Kidney (tissue), 13 donors: ENCODE measurements at regions not wholly inside any gene's neighbourhood (a gene's known extent, or its start where the extent isn't known, plus 50 kb on each side); places are given as distances from the start of the nearest gene placed in this dataset.

Source experiments
- DNase-seq, 5 donors: peaks; one replicate each; pipeline ENCODE4 v3.0.0-alpha.2; 2013 to 2020
- FAIRE-seq: peaks from 2 replicates; lab custom pipeline; 2012; peaks lifted over from hg19 to GRCh38; lab: Jason Lieb, UNC
- H3K27ac ChIP-seq, 2 donors: one replicate each; pipeline ENCODE4 v1.7.0; 2013; ENCODE audit warnings: low read depth in 2 of 2, low read length in 2 of 2, inconsistent platforms in 1 of 2
- H3K27me3 ChIP-seq: one replicate; pipeline ENCODE4 v1.7.1; 2013; ENCODE audit warnings: low read length, inconsistent platforms; ENCODE audit not compliant: control insufficient read depth, insufficient read depth
- H3K36me3 ChIP-seq, 3 donors: one replicate each; pipeline versions ENCODE4 v1.7.0 to v1.7.1; 2013; ENCODE audit warnings: low read length in 3 of 3, control low read depth in 1 of 3, inconsistent platforms in 1 of 3; ENCODE audit not compliant: insufficient read depth in 3 of 3, control insufficient read depth in 2 of 3
- H3K4me1 ChIP-seq, 3 donors: one replicate each; pipeline versions ENCODE4 v1.7.0 to v1.7.1; 2013; ENCODE audit warnings: low read length in 3 of 3, inconsistent platforms in 1 of 3, low read depth in 1 of 3; ENCODE audit not compliant: control insufficient read depth in 2 of 3, insufficient read depth in 2 of 3
- H3K4me3 ChIP-seq, 3 donors: one replicate each; pipeline versions ENCODE4 v1.7.0 to v1.8.1; 2013; ENCODE audit warnings: low read length in 3 of 3, control low read depth in 1 of 3, inconsistent platforms in 1 of 3
- H3K9ac ChIP-seq, 3 donors: one replicate each; pipeline versions ENCODE4 v1.7.0 to v1.7.1; 2013; ENCODE audit warnings: low read length in 3 of 3, control low read depth in 1 of 3, inconsistent platforms in 1 of 3
- H3K9me3 ChIP-seq, 3 donors: one replicate each; pipeline versions ENCODE4 v1.7.0 to v1.7.1; 2013; ENCODE audit warnings: low read length in 3 of 3, control low read depth in 1 of 3, inconsistent platforms in 1 of 3; ENCODE audit not compliant: control insufficient read depth in 2 of 3, insufficient read depth in 1 of 3
- intact Hi-C: fragments of 100-400 bp; cut with DNase I; formaldehyde crosslinking; loops from one replicate; pipeline ENCODE4 v1.11.1; 2022
- TF ChIP-seq, protein P1 (sequence below): IDR thresholded peaks from 3 replicates; pipeline ENCODE4 v1.5.1; 2012; ENCODE audit warnings: mild to moderate bottlenecking, moderate library complexity, borderline replicate concordance; ENCODE audit not compliant: insufficient read depth; ENCODE audit errors: extremely low read depth
- donor health status: control.
- donor health status: control.
- donor health status: control.
- donor health status: control.
- donor health status: control.
- donor health status: DM: yes; HTN: yes; CAD: no.
- donor health status: Normal renal cell carcinoma (clear cell type).

DNA sequence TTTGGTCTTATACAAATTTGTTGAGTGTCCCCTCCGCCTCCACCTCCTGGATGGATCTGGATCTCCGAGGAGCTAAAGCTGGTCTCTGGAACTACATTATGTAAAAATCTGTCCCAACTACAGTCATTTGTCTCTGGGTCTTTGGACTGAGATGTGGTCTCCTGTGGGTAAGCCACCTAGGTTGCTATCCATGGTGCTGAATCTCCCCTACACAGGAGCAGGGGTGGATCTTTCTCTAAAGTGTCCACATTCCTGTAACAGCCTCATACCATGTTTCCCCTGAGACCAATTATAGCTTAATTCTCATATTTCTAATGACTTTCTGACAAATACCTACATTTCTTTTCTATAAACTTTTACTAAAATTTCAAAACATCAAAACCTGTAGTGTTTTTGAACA lies 625.8 kb downstream of the TAFA4 start:
- H3K27ac ChIP-seq, result no peak overlapping the region
- no peaks in the 10 kb centered on the region for H3K27me3 ChIP-seq
- no peaks in the 10 kb centered on the region for H3K9me3 ChIP-seq
- H3K9ac ChIP-seq, result no peak overlapping the region
- FAIRE-seq (no peak), DNase-seq (peak in 4 of 5 donors; percentile 40 to 87 (median 78))
- no peaks in the 10 kb centered on the region for H3K4me1 ChIP-seq
- TF ChIP-seq, protein P1, sequence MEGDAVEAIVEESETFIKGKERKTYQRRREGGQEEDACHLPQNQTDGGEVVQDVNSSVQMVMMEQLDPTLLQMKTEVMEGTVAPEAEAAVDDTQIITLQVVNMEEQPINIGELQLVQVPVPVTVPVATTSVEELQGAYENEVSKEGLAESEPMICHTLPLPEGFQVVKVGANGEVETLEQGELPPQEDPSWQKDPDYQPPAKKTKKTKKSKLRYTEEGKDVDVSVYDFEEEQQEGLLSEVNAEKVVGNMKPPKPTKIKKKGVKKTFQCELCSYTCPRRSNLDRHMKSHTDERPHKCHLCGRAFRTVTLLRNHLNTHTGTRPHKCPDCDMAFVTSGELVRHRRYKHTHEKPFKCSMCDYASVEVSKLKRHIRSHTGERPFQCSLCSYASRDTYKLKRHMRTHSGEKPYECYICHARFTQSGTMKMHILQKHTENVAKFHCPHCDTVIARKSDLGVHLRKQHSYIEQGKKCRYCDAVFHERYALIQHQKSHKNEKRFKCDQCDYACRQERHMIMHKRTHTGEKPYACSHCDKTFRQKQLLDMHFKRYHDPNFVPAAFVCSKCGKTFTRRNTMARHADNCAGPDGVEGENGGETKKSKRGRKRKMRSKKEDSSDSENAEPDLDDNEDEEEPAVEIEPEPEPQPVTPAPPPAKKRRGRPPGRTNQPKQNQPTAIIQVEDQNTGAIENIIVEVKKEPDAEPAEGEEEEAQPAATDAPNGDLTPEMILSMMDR, result no peak
- H3K4me3 ChIP-seq, result no peak overlapping the region
- intact Hi-C loops, result no loop called here
- H3K36me3 ChIP-seq, result no peaks in the 10 kb centered on the region

DNA sequence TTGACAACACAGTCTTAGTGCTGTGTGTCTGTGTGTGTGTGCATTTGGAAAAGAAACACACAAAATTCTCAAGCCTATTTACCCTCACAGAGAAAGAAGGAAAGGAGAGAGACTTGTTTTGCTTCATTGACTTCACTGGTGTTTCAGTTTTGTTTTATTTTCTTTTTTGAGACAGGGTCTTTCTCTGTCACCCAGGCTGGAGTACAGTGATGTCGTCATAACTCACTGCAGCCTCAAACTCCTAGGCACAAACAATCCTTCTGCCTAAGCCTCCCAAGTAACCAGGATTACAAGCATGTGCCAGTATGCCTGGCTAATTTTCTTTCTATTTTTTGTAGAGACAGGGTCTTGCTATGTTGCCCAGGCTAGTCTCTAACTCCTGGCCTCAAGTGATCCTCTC lies 636.9 kb downstream of the TAFA4 start:
- H3K27ac ChIP-seq, result no peak overlapping the region
- no peak overlapping the region for H3K9ac ChIP-seq
- H3K9me3 ChIP-seq, result no peaks in the 10 kb centered on the region
- DNase-seq, result no peak
- no peak overlapping the region for H3K4me3 ChIP-seq
- H3K27me3 ChIP-seq, result no peaks in the 10 kb centered on the region
- TF ChIP-seq, protein P1, result no peak
- no peak for FAIRE-seq
- intact Hi-C loops, result no loop called here
- no peaks in the 10 kb centered on the region for H3K4me1 ChIP-seq
- H3K36me3 ChIP-seq, result no peaks in the 10 kb centered on the region

DNA sequence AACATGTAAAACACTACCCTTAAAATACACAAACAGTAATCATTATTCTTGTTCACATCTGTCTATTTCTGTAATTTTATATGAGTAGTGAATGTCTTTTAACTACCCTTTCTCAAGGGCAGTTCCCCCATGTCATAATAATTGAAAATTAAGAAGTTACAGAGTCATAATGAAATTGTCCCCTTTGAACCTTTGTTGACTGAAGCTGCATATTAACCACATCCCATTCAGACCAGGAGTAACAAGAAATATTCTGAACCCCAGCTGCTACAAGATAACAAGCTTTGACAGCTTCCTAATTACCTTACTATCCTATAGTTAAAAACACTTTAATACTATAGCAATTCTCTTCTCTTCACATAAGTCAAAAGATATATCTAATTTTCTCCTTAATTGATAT lies 635.9 kb upstream of the SUCLG2 start:
- H3K27me3 ChIP-seq, result no peaks in the 10 kb centered on the region
- no peaks in the 10 kb centered on the region for H3K9me3 ChIP-seq
- intact Hi-C loops, result no loop called here
- no peaks in the 10 kb centered on the region for H3K36me3 ChIP-seq
- H3K4me3 ChIP-seq, result no peak overlapping the region
- no peak overlapping the region for H3K27ac ChIP-seq
- FAIRE-seq (no peak), DNase-seq (no peak)
- TF ChIP-seq, protein P1, result no peak
- H3K4me1 ChIP-seq, result no peaks in the 10 kb centered on the region
- H3K9ac ChIP-seq, result no peak overlapping the region

DNA sequence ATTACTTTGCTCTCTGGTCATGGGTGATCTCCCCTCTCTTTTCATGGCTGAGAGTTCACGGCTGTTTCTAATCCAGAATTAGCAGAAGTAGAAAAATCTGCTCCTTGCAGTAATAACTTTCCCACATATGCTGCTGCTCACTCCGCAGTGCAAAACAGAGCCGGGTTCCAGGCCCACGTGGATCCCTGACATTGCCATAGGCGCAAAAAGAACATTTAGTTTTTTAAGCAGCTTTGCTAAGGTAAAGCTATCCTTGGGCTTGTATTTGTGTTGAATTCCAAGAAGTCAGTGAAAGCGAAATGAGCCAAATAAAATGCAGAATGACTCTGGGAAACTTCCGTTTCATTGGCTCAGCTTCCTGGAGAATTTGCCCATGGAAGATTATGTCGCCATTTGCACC lies 633.7 kb upstream of the SUCLG2 start:
- intact Hi-C loops, result no loop called here
- peak in 1 of 5 donors; percentile 22 for DNase-seq

More for the DNA sequence above, 633.7 kb upstream of the SUCLG2 start:
- Histone ChIP-seq H3K9ac (no peak overlapping the region), H3K27ac (no peak overlapping the region), H3K9me3 (no peaks in the 10 kb centered on the region), H3K27me3 (no peaks in the 10 kb centered on the region), H3K4me1 (no peaks in the 10 kb centered on the region), H3K4me3 (no peak overlapping the region), H3K36me3 (no peaks in the 10 kb centered on the region)
- TF ChIP-seq, protein P1, result no peak
- no peak for FAIRE-seq
